ENCODE measurements at regions not wholly inside any gene's neighbourhood (a gene's known extent, or its start where the extent isn't known, plus 50 kb on each side); places are given as distances from the start of the nearest gene placed in this dataset.

DNA sequence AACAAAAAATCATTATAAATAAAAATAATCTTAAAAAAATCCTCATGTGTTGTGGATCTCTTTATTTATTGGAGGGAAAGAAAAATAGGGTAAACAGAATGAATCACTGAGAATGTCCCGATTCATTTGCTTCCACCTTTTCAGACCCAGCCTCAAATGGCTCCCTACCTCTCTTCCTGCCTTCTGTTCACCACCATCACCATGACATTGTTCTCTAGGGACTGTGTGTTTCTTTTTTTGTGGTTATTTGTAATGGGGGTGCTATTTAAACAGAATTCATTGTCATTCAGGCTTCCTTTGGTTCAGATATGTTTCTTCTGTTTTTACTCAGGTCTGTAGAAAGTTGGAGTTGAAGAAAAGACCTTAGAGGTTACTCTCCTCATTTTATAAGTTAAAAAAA is 198.2 kb downstream of the KIF4B start:
- DNase-seq: no peak

- no peak for DNase-seq
Observed at GRCh38 chr5:155222393-155222792, 208.8 kb downstream of the KIF4B start.

- no peak for DNase-seq
Observed at GRCh38 chr5:155229135-155229534, 215.6 kb downstream of the KIF4B start.

DNA sequence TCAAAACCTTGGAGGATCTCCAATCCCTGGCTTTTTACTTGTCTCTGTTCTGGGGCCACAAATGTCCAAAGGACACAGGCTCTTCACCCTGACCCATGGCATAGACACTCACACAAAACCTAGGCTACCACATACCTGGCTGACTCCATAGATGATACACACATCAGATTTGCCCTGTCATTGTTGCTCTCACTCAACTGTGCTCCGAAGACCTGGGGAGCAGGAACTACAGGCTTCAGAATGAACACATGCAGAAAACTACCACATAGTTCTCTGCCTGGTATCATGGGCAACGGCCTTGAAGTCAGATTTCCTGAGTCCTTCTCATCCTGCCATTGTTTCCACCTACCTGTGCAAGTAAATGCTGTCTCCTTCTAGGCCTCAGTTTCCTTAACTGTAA is 226.2 kb downstream of the KIF4B start:
- no peak for DNase-seq

GRCh38 chr5:155250596-155250995 is 237.0 kb downstream of the KIF4B start:
- DNase-seq: no peak

GRCh38 chr5:155252025-155252424 is 238.5 kb downstream of the KIF4B start:
- DNase-seq: no peak

DNA sequence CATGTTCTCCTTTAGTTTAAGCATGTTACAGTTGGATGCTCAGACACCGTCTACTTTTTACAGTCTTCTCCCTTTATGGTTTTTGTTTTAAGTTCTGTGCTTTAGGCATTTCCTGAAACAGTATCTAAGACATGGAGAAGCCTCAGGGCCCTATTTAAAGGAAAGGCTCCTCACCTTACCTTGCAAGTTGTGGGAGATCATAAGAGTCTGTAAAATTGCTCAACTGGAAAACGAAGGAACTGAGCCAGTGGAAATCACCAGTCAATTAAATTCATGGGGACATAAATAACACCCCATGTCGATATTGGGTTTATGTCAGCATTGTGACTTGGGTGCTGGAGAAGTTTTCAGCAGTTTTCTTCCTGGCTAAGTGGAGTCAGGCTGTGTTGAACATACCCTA is 239.2 kb downstream of the KIF4B start:
- no peak for DNase-seq

DNA sequence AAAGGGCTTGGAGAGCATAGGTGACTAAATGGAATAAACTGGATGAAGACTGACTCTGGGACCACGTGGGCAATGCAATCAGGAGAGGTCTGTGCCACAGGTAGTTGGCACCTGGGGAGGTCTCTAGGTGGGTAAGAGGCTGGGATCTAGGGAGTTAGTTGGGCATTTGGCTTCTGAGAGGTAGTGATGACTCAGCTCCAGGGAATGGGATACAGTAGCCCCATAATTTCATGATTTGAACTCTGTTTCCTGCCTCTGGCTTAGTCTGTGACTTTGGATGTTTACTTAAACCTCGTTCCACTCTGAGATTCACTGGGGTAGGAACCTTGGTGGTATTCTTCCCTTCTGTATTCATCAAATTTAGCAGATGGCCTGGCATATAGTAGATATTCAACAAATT is 240.8 kb downstream of the KIF4B start:
- DNase-seq: no peak

DNA sequence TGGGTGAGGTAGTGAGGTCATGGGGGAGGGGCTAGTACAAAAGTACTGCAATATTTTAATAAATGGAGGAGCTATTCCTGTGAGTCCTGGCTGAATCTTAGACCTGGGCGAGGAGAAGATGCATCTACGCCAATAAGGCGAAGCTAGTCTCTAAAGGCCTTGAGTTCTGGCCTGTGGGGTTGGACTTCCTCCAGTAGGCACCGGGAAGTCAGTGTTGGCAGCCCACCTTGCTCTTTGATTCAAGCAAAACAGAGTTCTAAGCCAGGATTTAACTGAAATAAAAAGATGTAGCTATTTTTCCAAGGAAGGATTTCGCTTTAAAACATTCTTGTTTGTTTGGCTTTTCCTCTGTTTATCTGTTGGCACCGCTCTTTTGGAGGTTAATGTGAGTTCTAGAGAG is 244.6 kb downstream of the KIF4B start:
- no peak for DNase-seq

DNA sequence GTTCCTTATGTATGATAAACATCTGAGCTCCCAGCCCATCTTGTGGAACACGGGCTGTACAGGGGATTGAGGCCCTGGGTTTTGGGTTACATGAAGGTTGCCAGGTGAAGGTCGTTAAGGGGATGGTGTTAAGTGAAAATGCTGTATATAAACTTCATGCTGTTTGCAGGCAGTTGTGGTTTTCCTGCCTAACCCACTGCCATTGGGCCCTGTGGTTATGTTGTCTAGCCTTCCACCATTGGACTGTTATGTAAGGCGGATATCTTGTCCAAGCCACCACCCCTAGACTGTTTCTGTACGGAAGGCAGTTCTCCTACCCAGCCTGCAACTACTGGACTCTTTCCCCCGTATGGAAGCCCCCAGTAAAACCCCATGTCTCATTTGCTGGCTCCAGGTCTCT is 246.1 kb downstream of the KIF4B start:
- DNase-seq: no peak

DNA sequence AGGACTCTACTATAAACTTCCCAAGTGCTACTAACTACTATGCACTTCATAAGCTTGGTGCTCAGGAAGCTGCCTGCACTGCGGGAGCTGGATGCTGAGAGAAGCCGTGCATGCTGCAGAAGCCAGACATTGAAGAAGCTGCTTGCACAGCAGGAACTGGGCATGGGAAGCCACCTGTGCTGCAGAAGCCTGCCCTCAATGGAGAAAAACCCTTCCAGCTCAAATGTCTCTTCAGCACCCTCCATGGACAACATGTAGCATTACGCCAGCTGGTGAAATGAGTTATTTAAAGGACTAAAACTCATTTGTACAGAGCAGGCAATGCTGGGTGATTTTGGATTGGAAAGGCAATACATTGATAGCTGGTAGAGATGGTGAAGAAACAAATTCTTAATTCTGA is 247.2 kb downstream of the KIF4B start:
- DNase-seq: no peak

- no peak for DNase-seq
Observed at GRCh38 chr5:155263381-155263780, 249.8 kb downstream of the KIF4B start.

DNA sequence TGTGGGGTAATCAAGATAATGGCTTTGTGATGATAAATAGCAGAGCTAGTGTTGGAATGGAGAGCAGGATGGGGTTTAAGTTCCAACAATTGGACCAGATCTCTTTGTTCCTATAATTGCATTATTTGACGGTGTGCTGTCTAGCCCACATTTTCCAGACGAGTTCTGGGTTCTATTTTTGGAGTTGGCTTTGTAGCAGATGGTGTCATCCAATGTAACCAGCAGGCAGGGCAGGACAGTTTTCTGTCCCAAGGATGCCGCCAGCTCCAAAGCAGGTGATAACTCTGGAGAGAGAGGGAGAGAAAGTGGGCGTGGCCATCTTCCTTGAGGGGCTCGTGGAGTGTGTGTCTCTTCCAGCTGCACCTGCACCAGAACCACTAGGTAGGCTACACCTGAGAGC is 251.3 kb downstream of the KIF4B start:
- no peak for DNase-seq

DNA sequence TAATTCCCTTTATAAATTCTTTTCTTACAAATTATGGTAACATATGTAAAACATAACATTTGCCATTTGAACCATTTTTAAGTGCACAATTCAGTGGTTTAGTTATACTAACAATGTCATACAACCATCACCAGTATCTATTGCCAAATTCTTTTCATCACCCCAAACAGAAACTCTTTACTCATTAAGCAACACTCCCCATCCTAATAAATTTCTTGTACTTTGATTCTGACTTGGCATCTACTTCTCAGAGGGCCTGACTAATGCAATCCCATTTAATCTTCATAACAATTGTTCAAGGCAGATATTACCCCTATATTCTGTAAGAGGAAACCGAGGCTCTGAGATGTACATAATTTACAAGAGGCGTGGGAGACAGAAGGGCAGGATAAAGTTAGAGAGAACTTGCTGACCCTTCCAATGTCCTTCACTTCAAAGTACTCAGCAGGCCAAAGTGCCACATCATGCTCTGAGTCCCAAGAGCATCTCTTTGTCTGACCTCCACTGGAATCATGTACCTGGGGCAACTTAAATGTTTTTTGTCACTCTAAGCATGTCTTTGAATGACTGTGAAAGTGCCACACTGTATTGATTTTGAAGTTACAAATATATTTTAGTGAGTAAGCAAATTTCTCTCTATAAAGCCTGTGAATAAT is 255.3 kb downstream of the KIF4B start:
- no peak for DNase-seq

DNA sequence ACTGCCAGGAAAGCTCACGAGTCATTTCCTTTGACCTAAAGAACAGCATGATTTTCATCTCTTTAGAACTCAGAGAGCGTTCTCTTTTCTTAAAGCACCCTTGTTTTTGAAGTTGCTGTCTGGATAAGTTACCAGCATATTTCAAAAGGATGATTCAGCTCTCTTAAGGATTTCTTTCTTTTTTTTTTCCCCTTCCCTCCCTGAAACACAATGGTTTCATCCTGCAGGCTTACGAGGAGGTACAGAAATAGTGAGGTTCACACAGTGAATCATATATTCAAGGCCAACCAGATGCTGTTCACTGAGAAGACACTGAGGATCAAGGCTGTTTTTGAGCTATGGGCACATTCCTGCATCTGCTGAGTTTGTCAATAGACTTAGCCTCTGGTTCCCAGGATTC is 257.2 kb downstream of the KIF4B start:
- no peak for DNase-seq

DNA sequence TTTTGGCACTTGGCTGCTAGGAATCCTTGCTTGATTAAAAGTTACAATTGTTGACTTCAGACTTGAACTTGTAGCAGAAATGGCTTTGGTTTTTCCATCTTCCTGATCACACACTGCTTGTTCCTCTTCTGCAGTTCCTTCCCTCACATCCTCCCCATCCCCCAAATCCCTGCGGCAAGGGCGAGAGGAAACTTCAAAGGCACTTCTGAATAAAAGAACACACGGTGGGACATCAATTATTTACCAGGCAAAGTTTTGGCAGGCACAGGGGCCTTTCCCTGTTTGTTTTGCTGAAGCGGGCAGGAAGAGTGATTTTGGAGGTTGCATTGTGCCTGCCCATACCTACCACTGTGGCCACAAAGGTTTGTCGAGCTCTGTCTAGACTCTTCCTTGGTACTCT is 260.9 kb downstream of the KIF4B start:
- no peak for DNase-seq

DNA sequence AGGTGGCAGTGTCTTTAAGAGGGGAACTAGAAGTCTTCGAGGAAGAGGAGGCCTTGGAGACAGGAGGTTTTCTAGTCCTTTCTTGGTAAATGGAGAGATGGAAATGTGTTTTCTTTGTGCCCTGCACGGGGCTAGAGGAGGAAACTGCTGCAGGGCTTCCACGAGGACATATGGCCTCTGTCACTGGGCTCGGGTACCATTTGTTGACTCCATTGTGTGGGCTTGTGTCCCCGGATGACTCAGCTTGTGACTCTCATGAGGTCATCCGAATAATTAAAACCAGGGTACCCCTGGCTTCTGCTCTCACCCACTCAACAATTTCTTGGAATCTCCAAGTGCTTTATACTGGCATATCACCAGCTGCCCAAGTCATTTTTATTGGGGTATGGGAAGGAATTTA is 261.7 kb downstream of the KIF4B start:
- DNase-seq: no peak

- no peak for DNase-seq
Observed at GRCh38 chr5:155276231-155276630, 262.7 kb downstream of the KIF4B start.

GRCh38 chr5:155278532-155278931 is 265.0 kb downstream of the KIF4B start:
- DNase-seq: no peak

- DNase-seq: no peak
Observed at GRCh38 chr5:155282503-155283107, 269.1 kb downstream of the KIF4B start.

- no peak for DNase-seq
Observed at GRCh38 chr5:155285706-155286105, 272.2 kb downstream of the KIF4B start.

GRCh38 chr5:155290937-155291336 is 277.4 kb downstream of the KIF4B start:
- no peak for DNase-seq

GRCh38 chr5:155293605-155294178 is 280.1 kb downstream of the KIF4B start:
- no peak for DNase-seq

DNA sequence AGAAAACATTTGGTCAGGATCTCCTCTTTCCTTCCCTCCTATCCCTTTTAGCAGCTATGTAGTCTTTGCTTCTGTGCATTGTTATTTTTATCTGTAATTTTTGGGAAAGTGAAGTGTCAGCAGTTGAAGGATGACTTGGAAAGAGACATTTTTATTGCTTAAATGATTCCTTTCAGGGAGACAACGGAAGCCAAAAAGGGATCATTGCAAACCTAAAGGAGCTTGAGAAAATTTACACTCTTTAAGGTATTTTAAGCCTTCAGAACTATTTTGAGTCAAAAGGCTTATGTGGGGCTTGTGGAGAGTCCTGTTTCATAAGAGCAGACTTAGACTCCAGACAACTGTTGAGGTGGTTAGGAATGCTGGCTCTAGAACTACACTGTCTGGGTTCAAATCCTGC is 281.6 kb downstream of the KIF4B start:
- DNase-seq: no peak

Measured in stimulated activated CD4-positive, alpha-beta T cell treated with anti-CD3 and anti-CD28 coated beads, Interleukin-4, amount 100 ng/mL, for 4 hours (primary cell).